B cell (primary cell): ENCODE measurements at regions not wholly inside any gene's neighbourhood (a gene's known extent, or its start where the extent isn't known, plus 50 kb on each side); places are given as distances from the start of the nearest gene placed in this dataset.

ENCODE experiments used
- ATAC-seq: fragments of 200-7000 bp; cut with Tn5 transposase; one replicate; pipeline ENCODE4 v1.10.0; 2021; ENCODE audit warnings: low read depth, mild to moderate bottlenecking, moderate number of reproducible peaks, moderate library complexity
- CTCF ChIA-PET: fragments of 350-600 bp; sonication (Branson Sonifier 250); formaldehyde crosslinking; loops from one replicate; lab custom pipeline; 2021; ENCODE audit warnings: antibody characterized with exemption, inconsistent platforms; lab: Charles Lee
- POLR2A ChIA-PET: fragments of 350-600 bp; sonication (Branson Sonifier 250); formaldehyde crosslinking; loops from one replicate; lab custom pipeline; 2021; ENCODE audit warnings: antibody characterized with exemption; lab: Charles Lee
- DNase-seq: peaks from one replicate; pipeline ENCODE4 v3.0.0; 2013
- H2AFZ ChIP-seq: 2 replicates; pipeline ENCODE4 v1.6.1; 2012; ENCODE audit warnings: mild to moderate bottlenecking, low read depth, low read length; ENCODE audit not compliant: insufficient read depth, poor library complexity, severe bottlenecking
- H3K27ac ChIP-seq, 2 donors: 1 replicate in 1 of 2; 2 replicates in 1 of 2; pipeline ENCODE4 v1.5.1; 2012 to 2013; ENCODE audit warnings: low read length in 2 of 2, mild to moderate bottlenecking in 2 of 2, moderate library complexity in 1 of 2
- H3K27me3 ChIP-seq, 4 experiments: fragments of 200-600 bp in 1 of 4; sonication (generic) in 1 of 4; replicated peaks in 1 of 4; 1 replicate in 2 of 4; 2 replicates in 2 of 4; pipeline versions ENCODE4 v1.6.1 to v1.7.0; 2013 to 2016; ENCODE audit warnings: low read length in 3 of 4, mild to moderate bottlenecking in 2 of 4, mixed read lengths in 1 of 4, moderate library complexity in 1 of 4; ENCODE audit not compliant: insufficient read depth in 4 of 4, control insufficient read depth in 3 of 4; ENCODE audit errors: control extremely low read depth in 1 of 4
- H3K36me3 ChIP-seq, 2 experiments: replicated peaks in 1 of 2; 1 replicate in 1 of 2; 2 replicates in 1 of 2; pipeline versions ENCODE4 v1.6.1 to v1.7.1; 2013; ENCODE audit warnings: low read length in 1 of 2; ENCODE audit not compliant: insufficient read depth in 2 of 2, control insufficient read depth in 1 of 2; ENCODE audit errors: control extremely low read depth in 1 of 2, extremely low read depth in 1 of 2
- H3K4me1 ChIP-seq, 2 donors: fragments of 200-600 bp in 1 of 2; sonication (generic) in 1 of 2; 1 replicate in 1 of 2; 2 replicates in 1 of 2; pipeline versions ENCODE4 v1.5.1 to v1.6.1; 2013 to 2017; ENCODE audit warnings: low read length in 2 of 2; ENCODE audit not compliant: control insufficient read depth in 2 of 2, insufficient read depth in 2 of 2
- H3K4me2 ChIP-seq: replicated peaks from 2 replicates; pipeline ENCODE3; 2012; ENCODE audit warnings: mild to moderate bottlenecking, low read depth, low read length; ENCODE audit not compliant: poor library complexity, severe bottlenecking
- H3K4me3 ChIP-seq, 5 experiments: fragments of 200-600 bp in 1 of 5; sonication (generic) in 1 of 5; 1 replicate in 3 of 5; 2 replicates in 2 of 5; pipeline versions ENCODE4 v1.5.1 to v1.7.0; 2011 to 2016; ENCODE audit warnings: low read length in 4 of 5, mild to moderate bottlenecking in 4 of 5, low read depth in 2 of 5, control low read depth in 1 of 5, moderate library complexity in 1 of 5; ENCODE audit not compliant: insufficient read depth in 1 of 5; ENCODE audit errors: control extremely low read depth in 1 of 5, extremely low read depth in 1 of 5
- H3K79me2 ChIP-seq: fragments of 200-600 bp; sonication (generic); one replicate; pipeline ENCODE4 v1.6.0; 2016; ENCODE audit warnings: low read length; ENCODE audit not compliant: control insufficient read depth, insufficient read depth
- H3K9ac ChIP-seq: fragments of 200-600 bp; sonication (generic); 2 replicates; pipeline ENCODE4 v1.6.1; 2017; ENCODE audit warnings: mild to moderate bottlenecking, low read length, moderate library complexity
- H3K9me3 ChIP-seq, 3 donors: one replicate each; pipeline versions ENCODE4 v1.6.1 to v1.7.1; 2013; ENCODE audit warnings: low read length in 2 of 3; ENCODE audit not compliant: control insufficient read depth in 2 of 3, insufficient read depth in 1 of 3; ENCODE audit errors: control extremely low read depth in 1 of 3
- H4K20me1 ChIP-seq: 2 replicates; pipeline ENCODE4 v1.6.0; 2012; ENCODE audit warnings: mild to moderate bottlenecking, low read length; ENCODE audit not compliant: insufficient read depth, control insufficient read depth, poor library complexity, severe bottlenecking
- H3K27ac Mint-ChIP-seq: one replicate; pipeline ENCODE4 v1.8.0; 2021; ENCODE audit warnings: mixed read lengths
- H3K27me3 Mint-ChIP-seq: one replicate; pipeline ENCODE4 v1.8.0; 2021; ENCODE audit warnings: mixed read lengths
- H3K4me1 Mint-ChIP-seq: one replicate; pipeline ENCODE4 v1.8.0; 2021; ENCODE audit warnings: mixed read lengths
- H3K4me3 Mint-ChIP-seq: one replicate; pipeline ENCODE4 v1.8.0; 2021; ENCODE audit warnings: mixed read lengths
- H3K9me3 Mint-ChIP-seq: one replicate; pipeline ENCODE4 v1.8.0; 2022; ENCODE audit warnings: mixed read lengths; ENCODE audit not compliant: insufficient read depth
- EZH2 ChIP-seq: IDR thresholded peaks from 2 replicates; pipeline ENCODE4 v1.6.1; 2012; ENCODE audit warnings: borderline replicate concordance, low read depth, mild to moderate bottlenecking, moderate library complexity, low read length; ENCODE audit not compliant: insufficient read depth, poor library complexity, severe bottlenecking
- WGBS: methylation state at CpG from one replicate; pipeline ENCODE4 v1.1.5; 2013; ENCODE audit warnings: missing lambda C conversion rate; ENCODE audit not compliant: insufficient coverage; 5-methylcytosine and 5-hydroxymethylcytosine counted together
- intact Hi-C: fragments of 100-400 bp; cut with micrococcal nuclease; formaldehyde crosslinking; loops from one replicate; pipeline ENCODE4 v1.10.0; 2022
- TF ChIP-seq, protein P1 (sequence below): fragments of 200-600 bp; IDR thresholded peaks from one replicate; pipeline ENCODE4 v1.8.0; 2022; ENCODE audit warnings: antibody characterized with exemption, mild to moderate bottlenecking

DNA sequence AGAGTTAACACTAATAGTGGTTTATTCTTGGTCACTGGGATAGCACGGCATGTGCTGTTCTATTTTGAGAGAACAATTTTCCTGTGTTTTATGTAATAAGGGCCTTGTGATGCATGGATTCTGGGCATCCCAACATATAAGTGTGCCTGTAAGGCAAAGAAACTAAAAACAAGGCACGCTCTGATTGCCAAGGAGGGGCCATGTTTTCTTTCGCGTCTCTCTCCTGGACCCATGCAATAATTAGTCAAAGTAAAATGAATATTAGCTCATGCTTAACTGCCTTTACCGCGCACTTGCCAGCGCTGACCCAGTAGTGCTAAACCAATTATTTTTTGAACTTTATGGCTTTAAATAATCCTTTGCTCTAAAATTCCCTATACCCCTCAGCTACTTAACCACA is 140.9 kb downstream of the PSAT1 start:
- no peak for DNase-seq
- H4K20me1 ChIP-seq = no peaks in the 10 kb centered on the region
- no peak overlapping the region for H3K27ac Mint-ChIP-seq
- no peak overlapping the region for H3K4me2 ChIP-seq
- no peaks in the 10 kb centered on the region for H3K36me3 ChIP-seq
- peaks cover 48% of the 10 kb centered on the region for H3K27me3 Mint-ChIP-seq
- peaks cover 0 to 5% of the 10 kb centered on the region in 2 donors for H3K4me1 ChIP-seq
- no peaks in the 10 kb centered on the region for H3K9me3 Mint-ChIP-seq
- H3K9ac ChIP-seq = no peak overlapping the region
- WGBS = 96% methylated on average over 4 of the region's 7 CpGs
- no peaks in the 10 kb centered on the region for H3K9me3 ChIP-seq
- no peak overlapping the region for H3K27ac ChIP-seq
- ChIA-PET CTCF (interaction anchor here (2.7 kb wide), 1 partner anchor 11 kb away, joined by 9 read pairs; no protein-coding TSS in a partner anchor), POLR2A (no interaction called here)
- peaks cover 4% of the 10 kb centered on the region for H3K4me1 Mint-ChIP-seq
- H3K27me3 ChIP-seq = peaks cover 0 to 22% (median 0%) of the 10 kb centered on the region in 4 experiments
- H3K79me2 ChIP-seq = no peaks in the 10 kb centered on the region
- ATAC-seq = no peak
- H3K4me3 Mint-ChIP-seq = no peak overlapping the region
- TF ChIP-seq, protein P1, sequence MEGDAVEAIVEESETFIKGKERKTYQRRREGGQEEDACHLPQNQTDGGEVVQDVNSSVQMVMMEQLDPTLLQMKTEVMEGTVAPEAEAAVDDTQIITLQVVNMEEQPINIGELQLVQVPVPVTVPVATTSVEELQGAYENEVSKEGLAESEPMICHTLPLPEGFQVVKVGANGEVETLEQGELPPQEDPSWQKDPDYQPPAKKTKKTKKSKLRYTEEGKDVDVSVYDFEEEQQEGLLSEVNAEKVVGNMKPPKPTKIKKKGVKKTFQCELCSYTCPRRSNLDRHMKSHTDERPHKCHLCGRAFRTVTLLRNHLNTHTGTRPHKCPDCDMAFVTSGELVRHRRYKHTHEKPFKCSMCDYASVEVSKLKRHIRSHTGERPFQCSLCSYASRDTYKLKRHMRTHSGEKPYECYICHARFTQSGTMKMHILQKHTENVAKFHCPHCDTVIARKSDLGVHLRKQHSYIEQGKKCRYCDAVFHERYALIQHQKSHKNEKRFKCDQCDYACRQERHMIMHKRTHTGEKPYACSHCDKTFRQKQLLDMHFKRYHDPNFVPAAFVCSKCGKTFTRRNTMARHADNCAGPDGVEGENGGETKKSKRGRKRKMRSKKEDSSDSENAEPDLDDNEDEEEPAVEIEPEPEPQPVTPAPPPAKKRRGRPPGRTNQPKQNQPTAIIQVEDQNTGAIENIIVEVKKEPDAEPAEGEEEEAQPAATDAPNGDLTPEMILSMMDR = no peak
- TF ChIP-seq EZH2 = no peak
- no peak overlapping the region for H3K4me3 ChIP-seq
- no peak overlapping the region for H2AFZ ChIP-seq
- intact Hi-C loops = no loop called here

DNA sequence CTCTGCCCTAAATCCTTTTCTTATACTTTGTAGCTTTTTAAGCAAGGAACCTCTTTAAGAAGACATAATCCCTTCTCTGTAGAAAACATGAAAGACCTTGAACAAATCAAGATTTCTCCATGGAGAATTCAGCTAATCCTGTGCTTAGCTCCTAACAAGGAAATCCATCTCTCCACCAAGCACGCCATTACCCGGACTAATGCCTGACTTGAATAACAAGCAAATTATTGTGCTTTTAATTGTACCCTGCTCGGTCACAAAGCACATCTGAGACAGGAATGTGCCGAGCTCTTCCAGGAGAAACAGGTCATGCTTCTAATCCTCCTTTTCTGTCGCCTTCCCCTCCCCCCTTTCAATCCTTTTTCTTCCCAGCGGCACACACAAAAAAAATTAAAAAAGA is 141.3 kb downstream of the PSAT1 start:
- Histone ChIP-seq H3K27me3 (peaks cover 0 to 20% (median 0%) of the 10 kb centered on the region in 4 experiments), H3K4me3 (no peak overlapping the region), H3K4me2 (no peak overlapping the region), H3K9ac (no peak overlapping the region), H3K4me1 (peaks cover 0 to 5% of the 10 kb centered on the region in 2 donors), H3K27ac (no peak overlapping the region), H3K79me2 (no peaks in the 10 kb centered on the region), H3K9me3 (no peaks in the 10 kb centered on the region), H4K20me1 (no peaks in the 10 kb centered on the region), H2AFZ (no peak overlapping the region), H3K36me3 (no peaks in the 10 kb centered on the region)
- Mint-ChIP-seq H3K27me3 (peaks cover 48% of the 10 kb centered on the region), H3K27ac (no peak overlapping the region), H3K4me3 (no peak overlapping the region), H3K4me1 (peaks cover 4% of the 10 kb centered on the region), H3K9me3 (no peaks in the 10 kb centered on the region)
- WGBS = 94% methylated on average over 4 of the region's 6 CpGs
- ChIA-PET CTCF (interaction anchor here (0.7 to 2.7 kb wide), 2 partner anchors 10 to 167 kb away, joined by 3 to 9 read pairs; no protein-coding TSS in a partner anchor), POLR2A (no interaction called here)
- no peak for ATAC-seq
- TF ChIP-seq EZH2 = no peak
- TF ChIP-seq, protein P1 = no peak
- intact Hi-C loops = no loop called here
- DNase-seq = no peak
